ENCODE measurements at regions not wholly inside any gene's neighbourhood (a gene's known extent, or its start where the extent isn't known, plus 50 kb on each side); places are given as distances from the start of the nearest gene placed in this dataset.

DNA sequence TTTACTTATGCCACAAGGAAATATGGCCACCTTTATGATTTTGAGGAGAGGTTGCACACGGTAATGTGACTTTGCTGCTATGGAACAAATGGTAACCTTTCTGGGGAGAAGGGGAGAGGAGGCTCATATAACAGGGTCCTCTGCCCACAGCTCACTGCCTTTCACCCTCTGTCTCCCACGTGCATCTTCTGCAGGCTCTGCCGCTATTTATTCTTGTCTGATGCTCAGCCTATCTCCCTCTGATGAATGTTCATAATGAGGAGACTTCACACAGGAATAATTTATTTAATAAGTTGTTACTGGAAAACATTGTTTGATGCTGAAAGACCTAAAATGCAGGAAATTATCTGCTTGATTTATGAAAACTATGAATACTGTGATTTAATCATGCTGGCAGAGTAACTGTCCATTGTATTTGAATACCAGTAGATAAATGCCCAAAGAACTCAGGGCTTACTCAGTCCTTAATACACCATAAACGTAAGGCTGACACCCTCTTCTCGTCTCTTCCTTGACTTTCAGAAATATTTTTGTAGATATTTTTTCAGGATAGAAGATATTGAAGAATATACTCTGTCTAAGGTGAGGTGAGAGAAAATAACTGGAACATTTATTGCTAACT is 721.1 kb downstream of the QKI start:
- CTCF ChIA-PET, result no interaction called here

DNA sequence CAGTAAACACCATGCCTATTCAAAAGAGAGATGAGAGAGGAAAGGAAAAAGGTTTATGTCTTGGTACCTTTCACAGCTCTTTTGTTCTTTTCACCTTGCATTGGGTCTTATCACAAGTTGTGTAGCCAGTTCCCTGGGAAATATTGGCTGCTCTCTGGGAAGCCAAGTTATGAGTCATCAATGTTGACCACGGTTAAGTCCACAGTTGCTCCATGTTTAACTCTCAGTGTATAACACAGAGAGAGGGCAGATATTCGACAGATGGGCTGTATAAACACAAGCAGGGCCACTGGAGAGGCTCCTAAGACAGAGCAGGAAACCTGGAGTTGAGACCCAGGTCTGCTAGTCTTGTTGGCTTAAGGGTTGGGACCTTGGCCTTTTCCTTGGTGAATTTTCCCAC is 718.6 kb downstream of the QKI start:
- no peaks in the 10 kb centered on the region for H3K36me3 Mint-ChIP-seq (ENCODE audit: insufficient read depth, unreplicated experiment)
- no peaks in the 10 kb centered on the region for H3K27me3 Mint-ChIP-seq (ENCODE audit: insufficient read depth, unreplicated experiment)
- Histone ChIP-seq H3K4me3 (ENCODE audit: low read depth, low read length) (no peak overlapping the region), H3K36me3 (ENCODE audit: control insufficient read depth, insufficient read depth, low read length) (no peaks in the 10 kb centered on the region), H3K9me3 (no peaks in the 10 kb centered on the region), H3K4me1 (no peaks in the 10 kb centered on the region), H3K27me3 (replicated peaks; ENCODE audit: control insufficient read depth, insufficient read depth, low read length) (no peaks in the 10 kb centered on the region)
- ChIA-PET CTCF (no interaction called here), POLR2A (no interaction called here)
- DNase-seq, result no peak
- H3K27ac Mint-ChIP-seq (ENCODE audit: unreplicated experiment), result no peak overlapping the region
- intact Hi-C loops (cut with micrococcal nuclease; ENCODE audit: unreplicated experiment), result no loop called here
- TF ChIP-seq, protein P1, sequence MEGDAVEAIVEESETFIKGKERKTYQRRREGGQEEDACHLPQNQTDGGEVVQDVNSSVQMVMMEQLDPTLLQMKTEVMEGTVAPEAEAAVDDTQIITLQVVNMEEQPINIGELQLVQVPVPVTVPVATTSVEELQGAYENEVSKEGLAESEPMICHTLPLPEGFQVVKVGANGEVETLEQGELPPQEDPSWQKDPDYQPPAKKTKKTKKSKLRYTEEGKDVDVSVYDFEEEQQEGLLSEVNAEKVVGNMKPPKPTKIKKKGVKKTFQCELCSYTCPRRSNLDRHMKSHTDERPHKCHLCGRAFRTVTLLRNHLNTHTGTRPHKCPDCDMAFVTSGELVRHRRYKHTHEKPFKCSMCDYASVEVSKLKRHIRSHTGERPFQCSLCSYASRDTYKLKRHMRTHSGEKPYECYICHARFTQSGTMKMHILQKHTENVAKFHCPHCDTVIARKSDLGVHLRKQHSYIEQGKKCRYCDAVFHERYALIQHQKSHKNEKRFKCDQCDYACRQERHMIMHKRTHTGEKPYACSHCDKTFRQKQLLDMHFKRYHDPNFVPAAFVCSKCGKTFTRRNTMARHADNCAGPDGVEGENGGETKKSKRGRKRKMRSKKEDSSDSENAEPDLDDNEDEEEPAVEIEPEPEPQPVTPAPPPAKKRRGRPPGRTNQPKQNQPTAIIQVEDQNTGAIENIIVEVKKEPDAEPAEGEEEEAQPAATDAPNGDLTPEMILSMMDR (IDR thresholded peaks at IDR 0.05; ENCODE audit: insufficient read depth in 1 of 2, low read depth in 1 of 2, low read length in 1 of 2, severe bottlenecking in 1 of 2, unreplicated experiment in 1 of 2), result no peak
- no peaks in the 10 kb centered on the region for H3K9me3 Mint-ChIP-seq (ENCODE audit: unreplicated experiment)
- H3K4me3 Mint-ChIP-seq (ENCODE audit: unreplicated experiment), result no peak overlapping the region
- no peaks in the 10 kb centered on the region for H3K4me1 Mint-ChIP-seq (ENCODE audit: low read depth, unreplicated experiment)
- BruUV-seq (replicated peaks), result no TSS peak

More for the DNA sequence above, 721.1 kb downstream of the QKI start:
- intact Hi-C loops (cut with micrococcal nuclease; ENCODE audit: unreplicated experiment), result no loop called here
- Histone ChIP-seq H3K4me1 (no peaks in the 10 kb centered on the region), H3K27me3 (replicated peaks; ENCODE audit: control insufficient read depth, insufficient read depth, low read length) (no peaks in the 10 kb centered on the region), H3K36me3 (ENCODE audit: control insufficient read depth, insufficient read depth, low read length) (no peaks in the 10 kb centered on the region), H3K9me3 (no peaks in the 10 kb centered on the region), H3K4me3 (ENCODE audit: low read depth, low read length) (no peak overlapping the region)
- Mint-ChIP-seq H3K9me3 (ENCODE audit: unreplicated experiment) (no peaks in the 10 kb centered on the region), H3K27me3 (ENCODE audit: insufficient read depth, unreplicated experiment) (no peaks in the 10 kb centered on the region), H3K4me1 (ENCODE audit: low read depth, unreplicated experiment) (no peaks in the 10 kb centered on the region), H3K27ac (ENCODE audit: unreplicated experiment) (no peak overlapping the region), H3K36me3 (ENCODE audit: insufficient read depth, unreplicated experiment) (no peaks in the 10 kb centered on the region), H3K4me3 (ENCODE audit: unreplicated experiment) (no peak overlapping the region)
- BruUV-seq (replicated peaks), result no TSS peak
- TF ChIP-seq, protein P1 (IDR thresholded peaks at IDR 0.05; ENCODE audit: insufficient read depth in 1 of 2, low read depth in 1 of 2, low read length in 1 of 2, severe bottlenecking in 1 of 2, unreplicated experiment in 1 of 2), result no peak
- POLR2A ChIA-PET, result no interaction called here
- DNase-seq, result no peak

DNA sequence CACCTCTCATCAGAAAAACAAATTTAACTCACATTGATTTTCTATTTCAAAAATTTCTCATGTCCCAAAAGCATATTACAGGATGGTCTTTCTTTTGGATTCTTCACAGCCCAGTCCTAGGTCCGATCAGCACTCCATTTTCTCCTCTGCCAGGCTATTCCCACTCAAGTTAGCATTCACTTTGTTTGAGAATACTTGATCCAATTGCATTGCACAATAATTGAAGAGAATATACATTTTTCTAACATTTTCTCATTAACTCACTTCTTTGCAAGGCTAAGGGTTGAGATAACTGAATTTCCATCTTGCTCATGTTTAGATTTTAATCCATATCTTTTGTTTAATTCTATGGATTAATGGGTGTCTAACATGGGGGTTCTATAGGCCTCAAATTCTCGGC is 716.1 kb downstream of the QKI start:
- Histone ChIP-seq H3K9me3 (no peaks in the 10 kb centered on the region), H3K27me3 (replicated peaks; ENCODE audit: control insufficient read depth, insufficient read depth, low read length) (no peaks in the 10 kb centered on the region), H3K4me3 (ENCODE audit: low read depth, low read length) (no peak overlapping the region), H3K36me3 (ENCODE audit: control insufficient read depth, insufficient read depth, low read length) (no peaks in the 10 kb centered on the region), H3K4me1 (no peaks in the 10 kb centered on the region)
- H3K27ac Mint-ChIP-seq (ENCODE audit: unreplicated experiment), result no peak overlapping the region
- ChIA-PET POLR2A (no interaction called here), CTCF (no interaction called here)
- H3K4me1 Mint-ChIP-seq (ENCODE audit: low read depth, unreplicated experiment), result no peaks in the 10 kb centered on the region
- H3K4me3 Mint-ChIP-seq (ENCODE audit: unreplicated experiment), result no peak overlapping the region
- intact Hi-C loops (cut with micrococcal nuclease; ENCODE audit: unreplicated experiment), result no loop called here
- H3K27me3 Mint-ChIP-seq (ENCODE audit: insufficient read depth, unreplicated experiment), result peaks cover 2% of the 10 kb centered on the region
- DNase-seq, result no peak
- H3K36me3 Mint-ChIP-seq (ENCODE audit: insufficient read depth, unreplicated experiment), result no peaks in the 10 kb centered on the region
- BruUV-seq (replicated peaks), result no TSS peak
- peaks cover 5% of the 10 kb centered on the region for H3K9me3 Mint-ChIP-seq (ENCODE audit: unreplicated experiment)
- TF ChIP-seq, protein P1 (IDR thresholded peaks at IDR 0.05; ENCODE audit: insufficient read depth in 1 of 2, low read depth in 1 of 2, low read length in 1 of 2, severe bottlenecking in 1 of 2, unreplicated experiment in 1 of 2), result no peak

Data from Caco-2 (cell line).